Vagina (tissue), 2 donors: ENCODE measurements at regions not wholly inside any gene's neighbourhood (a gene's known extent, or its start where the extent isn't known, plus 50 kb on each side); places are given as distances from the start of the nearest gene placed in this dataset.

Experiments used
- DNase-seq, 2 donors: peaks; one replicate each; pipeline ENCODE4 v3.0.0-alpha.2; 2017; ENCODE audit errors: extremely low spot score in 2 of 2
- H3K27ac ChIP-seq: fragments of 200-600 bp; sonication (generic); one replicate; pipeline ENCODE4 v1.5.1; 2019
- H3K27me3 ChIP-seq: fragments of 200-600 bp; sonication (generic); one replicate; pipeline ENCODE4 v1.5.1; 2019
- H3K36me3 ChIP-seq, 2 donors: fragments of 200-600 bp; sonication (generic); one replicate each; pipeline ENCODE4 v1.5.1; 2017 to 2019
- H3K4me1 ChIP-seq: fragments of 200-600 bp; sonication (generic); one replicate; pipeline ENCODE4 v1.5.1; 2019
- H3K4me3 ChIP-seq, 2 donors: fragments of 200-600 bp; sonication (generic); 1 replicate in 1 of 2; 2 replicates in 1 of 2; pipeline ENCODE4 v1.5.1; 2016 to 2019
- H3K9me3 ChIP-seq: fragments of 200-600 bp; sonication (generic); one replicate; pipeline ENCODE4 v1.5.1; 2019
- CTCF ChIP-seq, 3 experiments: fragments of 450-650 bp in 2 of 3; fragments of 200-600 bp in 1 of 3; sonication (generic) in 1 of 3; IDR thresholded peaks; one replicate each; pipeline ENCODE4 v1.5.1; 2017 to 2019; ENCODE audit warnings: antibody characterized with exemption in 3 of 3, mild to moderate bottlenecking in 2 of 3, moderate library complexity in 2 of 3
- POLR2A ChIP-seq, 2 donors: fragments of 450-650 bp; IDR thresholded peaks; one replicate each; pipeline ENCODE4 v1.6.1; 2017; ENCODE audit warnings: antibody characterized with exemption in 2 of 2, mild to moderate bottlenecking in 2 of 2, moderate library complexity in 2 of 2
- POLR2AphosphoS5 ChIP-seq, 2 donors: sonication (generic); formaldehyde crosslinking; IDR thresholded peaks; one replicate each; pipeline ENCODE4 v1.9.0; 2017; ENCODE audit warnings: antibody characterized with exemption in 2 of 2, mild to moderate bottlenecking in 2 of 2, low read depth in 1 of 2; ENCODE audit not compliant: insufficient read depth in 1 of 2
- intact Hi-C: fragments of 100-400 bp; cut with DNase I; formaldehyde crosslinking; loops from one replicate; pipeline ENCODE4 v1.15.1; 2023

- Histone ChIP-seq H3K9me3 (no peaks in the 10 kb centered on the region), H3K36me3 (no peaks in the 10 kb centered on the region), H3K27me3 (no peaks in the 10 kb centered on the region), H3K4me1 (peaks cover 6% of the 10 kb centered on the region), H3K4me3 (no peak overlapping the region), H3K27ac (no peak overlapping the region)
- intact Hi-C loops = no loop called here
- TF ChIP-seq POLR2A (IDR thresholded peaks at IDR 0.05) = no peak
- TF ChIP-seq CTCF (IDR thresholded peaks at IDR 0.05) = no peak
- no peak for TF ChIP-seq POLR2AphosphoS5 (IDR thresholded peaks at IDR 0.05; ENCODE audit: insufficient read depth in 1 of 2, low read depth in 1 of 2)
- DNase-seq = no peak
These were observed 420.9 kb downstream of the FOXO1 start for GRCh38 chr13:40245567-40245966.

DNA sequence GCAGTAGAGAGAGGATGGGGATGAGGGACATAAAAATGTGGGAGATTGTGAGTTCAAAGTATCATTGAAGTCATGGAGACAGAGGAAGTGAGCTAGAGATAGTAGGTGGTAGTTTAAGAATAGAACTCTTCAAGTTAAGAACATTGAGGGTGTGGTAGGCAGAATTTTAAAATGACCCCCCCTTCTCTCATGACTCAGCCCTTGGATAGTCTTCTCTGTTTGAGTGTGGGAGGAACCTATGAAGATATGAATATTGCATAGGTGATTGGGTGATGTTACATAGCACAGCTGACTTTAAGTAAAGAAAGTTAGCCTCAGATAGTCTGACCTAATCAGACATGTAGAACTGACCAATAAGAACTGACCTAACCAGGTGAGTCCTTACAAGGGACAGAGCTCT is 418.6 kb downstream of the FOXO1 start:
- no peak for DNase-seq
- intact Hi-C loops = no loop called here
- Histone ChIP-seq H3K36me3 (no peaks in the 10 kb centered on the region), H3K4me3 (no peak overlapping the region), H3K27ac (no peak overlapping the region), H3K4me1 (peaks cover 18% of the 10 kb centered on the region), H3K9me3 (no peaks in the 10 kb centered on the region), H3K27me3 (no peaks in the 10 kb centered on the region)
- TF ChIP-seq POLR2AphosphoS5 (IDR thresholded peaks at IDR 0.05; ENCODE audit: insufficient read depth in 1 of 2, low read depth in 1 of 2) (no peak), CTCF (IDR thresholded peaks at IDR 0.05) (no peak), POLR2A (IDR thresholded peaks at IDR 0.05) (no peak)

- Histone ChIP-seq H3K4me3 (no peak overlapping the region), H3K4me1 (peaks cover 18% of the 10 kb centered on the region), H3K27me3 (no peaks in the 10 kb centered on the region), H3K36me3 (no peaks in the 10 kb centered on the region), H3K9me3 (no peaks in the 10 kb centered on the region), H3K27ac (peak overlapping the region; percentile 40)
- no peak for TF ChIP-seq POLR2AphosphoS5 (IDR thresholded peaks at IDR 0.05; ENCODE audit: insufficient read depth in 1 of 2, low read depth in 1 of 2)
- no peak for TF ChIP-seq CTCF (IDR thresholded peaks at IDR 0.05)
- TF ChIP-seq POLR2A (IDR thresholded peaks at IDR 0.05) = no peak
- peak in 1 of 2 donors; percentile 87 for DNase-seq
- intact Hi-C loops = no loop called here
These were observed 415.0 kb downstream of the FOXO1 start for GRCh38 chr13:40251343-40252032.

GRCh38 chr13:40252241-40252640 is 414.2 kb downstream of the FOXO1 start:
- no peaks in the 10 kb centered on the region for H3K9me3 ChIP-seq
- peaks cover 18% of the 10 kb centered on the region for H3K4me1 ChIP-seq
- H3K36me3 ChIP-seq = no peaks in the 10 kb centered on the region
- TF ChIP-seq POLR2A (IDR thresholded peaks at IDR 0.05) (no peak), CTCF (IDR thresholded peaks at IDR 0.05) (no peak)
- DNase-seq = peak in 1 of 2 donors; percentile 60
- H3K4me3 ChIP-seq = no peak overlapping the region
- H3K27me3 ChIP-seq = no peaks in the 10 kb centered on the region
- intact Hi-C loops = no loop called here
- H3K27ac ChIP-seq = peak overlapping the region; percentile 40

GRCh38 chr13:40252676-40253075 is 413.8 kb downstream of the FOXO1 start:
- no peaks in the 10 kb centered on the region for H3K9me3 ChIP-seq
- no peak for DNase-seq
- peaks cover 18% of the 10 kb centered on the region for H3K4me1 ChIP-seq
- peak overlapping the region; percentile 40 for H3K27ac ChIP-seq
- H3K27me3 ChIP-seq = no peaks in the 10 kb centered on the region
- H3K4me3 ChIP-seq = no peak overlapping the region
- intact Hi-C loops = no loop called here
- no peaks in the 10 kb centered on the region for H3K36me3 ChIP-seq
- TF ChIP-seq POLR2AphosphoS5 (IDR thresholded peaks at IDR 0.05; ENCODE audit: insufficient read depth in 1 of 2, low read depth in 1 of 2) (no peak), POLR2A (IDR thresholded peaks at IDR 0.05) (no peak), CTCF (IDR thresholded peaks at IDR 0.05) (no peak)
